H1 (cell line): ENCODE measurements at regions not wholly inside any gene's neighbourhood (a gene's known extent, or its start where the extent isn't known, plus 50 kb on each side); places are given as distances from the start of the nearest gene placed in this dataset.

Source experiments
- ASH2L ChIP-seq: fragments of 200-600, 300-600 bp; sonication (generic); IDR thresholded peaks from one replicate; pipeline ENCODE4 v1.7.1; 2017; ENCODE audit warnings: low read length
- CBX5 ChIP-seq: fragments of 300-800, 300-1000 bp; sonication (generic); IDR thresholded peaks from 2 replicates; pipeline ENCODE4 v1.7.1; 2016; ENCODE audit warnings: antibody characterized with exemption, low read length, low read depth
- SRF ChIP-seq: IDR thresholded peaks from 2 replicates; pipeline ENCODE4 v1.6.1; 2011; ENCODE audit warnings: mild to moderate bottlenecking, low read depth, low read length, moderate library complexity

- no peak for TF ChIP-seq CBX5
- TF ChIP-seq SRF = no peak
- TF ChIP-seq ASH2L = no peak
These were observed 500.0 kb upstream of the IL12A start (continued) for GRCh38 chr3:159488602-159489001.
